ENCODE measurements at regions not wholly inside any gene's neighbourhood (a gene's known extent, or its start where the extent isn't known, plus 50 kb on each side); places are given as distances from the start of the nearest gene placed in this dataset.

DNA sequence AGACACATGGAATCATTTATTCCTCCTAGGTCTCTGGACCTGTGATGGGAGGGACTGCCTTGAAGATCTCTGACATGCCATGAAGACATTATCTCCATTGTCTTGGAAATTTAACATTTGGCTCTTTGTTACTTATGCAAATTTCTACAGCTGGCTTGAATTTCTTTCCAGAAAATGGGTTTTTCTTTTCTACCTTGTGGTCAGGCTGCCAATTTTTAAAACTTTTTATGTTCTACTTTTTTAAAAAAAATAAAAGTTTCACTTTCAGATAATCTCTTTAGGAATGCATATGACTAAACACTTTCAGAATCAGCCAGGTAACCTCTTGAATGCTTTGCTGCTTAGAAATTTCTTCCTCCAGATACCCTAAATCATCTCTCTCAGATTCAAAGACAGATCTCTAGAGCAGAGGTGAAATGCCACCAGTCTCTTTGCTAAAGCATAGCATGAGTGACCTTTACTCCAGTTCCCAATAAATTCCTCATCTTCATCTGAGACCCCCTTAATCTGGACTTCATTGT, 209.6 kb downstream of the RPRM start:
- TF ChIP-seq, protein P1, sequence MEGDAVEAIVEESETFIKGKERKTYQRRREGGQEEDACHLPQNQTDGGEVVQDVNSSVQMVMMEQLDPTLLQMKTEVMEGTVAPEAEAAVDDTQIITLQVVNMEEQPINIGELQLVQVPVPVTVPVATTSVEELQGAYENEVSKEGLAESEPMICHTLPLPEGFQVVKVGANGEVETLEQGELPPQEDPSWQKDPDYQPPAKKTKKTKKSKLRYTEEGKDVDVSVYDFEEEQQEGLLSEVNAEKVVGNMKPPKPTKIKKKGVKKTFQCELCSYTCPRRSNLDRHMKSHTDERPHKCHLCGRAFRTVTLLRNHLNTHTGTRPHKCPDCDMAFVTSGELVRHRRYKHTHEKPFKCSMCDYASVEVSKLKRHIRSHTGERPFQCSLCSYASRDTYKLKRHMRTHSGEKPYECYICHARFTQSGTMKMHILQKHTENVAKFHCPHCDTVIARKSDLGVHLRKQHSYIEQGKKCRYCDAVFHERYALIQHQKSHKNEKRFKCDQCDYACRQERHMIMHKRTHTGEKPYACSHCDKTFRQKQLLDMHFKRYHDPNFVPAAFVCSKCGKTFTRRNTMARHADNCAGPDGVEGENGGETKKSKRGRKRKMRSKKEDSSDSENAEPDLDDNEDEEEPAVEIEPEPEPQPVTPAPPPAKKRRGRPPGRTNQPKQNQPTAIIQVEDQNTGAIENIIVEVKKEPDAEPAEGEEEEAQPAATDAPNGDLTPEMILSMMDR (IDR thresholded peaks at IDR 0.05): no peak
- no peak for TF ChIP-seq EZH2phosphoT487 (IDR thresholded peaks at IDR 0.05)
